HG02623 (cell line): ENCODE measurements at regions not wholly inside any gene's neighbourhood (a gene's known extent, or its start where the extent isn't known, plus 50 kb on each side); places are given as distances from the start of the nearest gene placed in this dataset.
"Not testable (repeated sequence)": the region's sequence is repeated elsewhere in the genome, so short reads cannot be mapped to it uniquely, and the experiment has no call there.

Experiments
- ATAC-seq: cut with Tn5 transposase; IDR thresholded peaks from one replicate; pipeline ENCODE4 v1.9.1; 2021; ENCODE audit warnings: moderate library complexity; ENCODE audit not compliant: unreplicated experiment

DNA sequence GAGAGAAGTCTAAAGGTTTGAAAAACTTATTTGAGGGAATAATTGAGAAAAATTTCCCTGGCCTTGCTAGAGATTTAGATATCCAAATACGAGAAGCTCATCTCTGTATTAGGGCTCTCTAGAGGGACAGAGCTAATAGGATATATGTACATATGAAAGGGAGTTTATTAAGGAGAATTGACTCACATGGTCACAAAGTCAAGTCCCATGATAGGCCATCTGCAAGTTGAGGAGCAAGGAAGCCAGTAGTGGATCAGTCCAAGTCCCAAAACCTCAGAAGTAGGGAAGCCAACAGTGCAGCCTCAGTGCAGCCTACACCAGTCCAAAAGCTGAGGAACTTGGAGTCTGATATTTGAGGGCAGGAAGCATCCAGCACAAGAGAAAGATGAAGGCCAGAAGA, 126.7 kb downstream of the PJA2 start:
- ATAC-seq, result not testable (repeated sequence)

- ATAC-seq, result no peak
Observed at GRCh38 chr5:109281136-109281690, 128.6 kb downstream of the PJA2 start.

DNA sequence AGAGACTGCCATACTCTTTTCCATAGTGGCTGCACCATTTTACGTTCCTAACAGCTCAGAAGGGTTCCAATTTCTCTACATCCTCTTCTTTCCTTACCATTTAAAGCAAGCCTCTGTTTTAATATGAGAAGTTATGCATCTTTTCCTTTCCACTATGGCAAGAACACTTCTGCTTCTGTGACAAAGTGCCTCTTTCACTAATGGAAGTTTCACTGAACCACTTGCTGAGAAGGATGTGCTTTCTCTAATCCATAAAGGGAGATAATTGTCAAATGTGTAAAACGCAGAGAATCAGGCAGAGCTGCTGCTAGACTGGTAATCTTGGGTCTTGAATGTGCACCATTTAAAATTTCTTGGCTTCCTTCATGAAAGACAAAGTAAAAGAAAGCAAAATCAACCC, 131.6 kb downstream of the PJA2 start:
- no peak for ATAC-seq

- no peak for ATAC-seq
Observed at GRCh38 chr5:109275919-109276318, 133.9 kb downstream of the PJA2 start.

- no peak for ATAC-seq
Observed at GRCh38 chr5:109273594-109273993, 136.2 kb downstream of the PJA2 start.

DNA sequence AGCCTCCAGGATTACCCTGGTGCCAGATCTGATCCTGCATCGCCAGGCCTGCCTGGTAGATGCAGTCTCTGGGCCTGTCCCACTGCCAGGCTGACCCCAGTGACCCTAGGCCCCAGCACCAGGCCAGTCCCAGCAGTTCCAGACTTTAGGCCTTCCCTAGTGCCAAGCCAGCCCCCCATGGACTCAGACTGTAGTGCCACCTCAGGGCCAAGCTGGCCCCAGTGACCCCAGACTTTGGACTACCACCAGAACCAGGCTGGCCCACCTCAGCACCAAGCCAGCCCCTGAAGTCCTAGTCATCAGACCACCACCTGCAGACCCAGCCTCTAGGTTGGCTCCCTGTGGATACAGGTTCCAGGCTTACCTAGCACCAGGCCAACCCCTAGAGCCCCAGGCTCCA, 142.5 kb downstream of the PJA2 start:
- ATAC-seq, result no peak

DNA sequence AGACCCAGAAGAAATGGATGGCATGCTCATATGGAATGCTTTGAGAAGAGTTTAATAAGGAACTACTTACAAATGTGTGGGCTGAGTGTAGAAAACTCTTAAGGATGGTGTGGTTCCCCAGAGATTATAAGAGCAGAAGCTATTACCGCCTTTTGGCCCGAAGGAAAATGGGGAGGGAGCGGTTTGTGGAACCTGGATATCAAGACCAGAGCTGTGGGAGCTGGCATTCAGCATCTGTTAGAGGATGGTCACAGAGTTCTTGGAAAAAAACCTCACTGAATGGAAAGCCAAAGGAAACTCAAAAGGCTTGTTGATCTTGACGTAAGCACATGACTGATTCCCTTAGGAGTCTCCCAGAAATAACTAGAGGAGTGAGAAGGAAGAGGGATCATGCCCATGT, 151.0 kb downstream of the PJA2 start:
- no peak for ATAC-seq

DNA sequence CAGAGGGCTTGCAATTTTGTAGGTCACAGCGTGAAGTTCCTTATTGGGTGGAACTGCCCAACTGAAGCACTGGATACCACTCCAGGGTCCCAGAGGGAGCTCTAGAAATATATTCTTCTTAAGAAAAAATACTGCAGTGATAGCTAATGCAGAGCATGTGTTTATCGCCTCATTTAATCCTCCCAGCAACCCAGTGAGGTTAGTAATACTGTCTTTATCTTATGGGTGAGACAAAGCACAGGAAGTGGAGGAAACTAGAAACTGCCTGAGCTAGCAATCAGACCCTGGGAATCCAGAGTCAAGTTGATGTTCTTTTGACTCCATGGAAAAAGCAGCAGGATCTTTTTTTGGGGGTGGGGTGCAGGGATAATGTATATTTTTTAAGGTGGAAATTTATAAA, 153.3 kb downstream of the PJA2 start:
- ATAC-seq, result no peak

- ATAC-seq, result no peak
Observed at GRCh38 chr5:109254511-109254910, 155.3 kb downstream of the PJA2 start.

GRCh38 chr5:109253262-109253661, 156.5 kb downstream of the PJA2 start:
- ATAC-seq, result no peak

DNA sequence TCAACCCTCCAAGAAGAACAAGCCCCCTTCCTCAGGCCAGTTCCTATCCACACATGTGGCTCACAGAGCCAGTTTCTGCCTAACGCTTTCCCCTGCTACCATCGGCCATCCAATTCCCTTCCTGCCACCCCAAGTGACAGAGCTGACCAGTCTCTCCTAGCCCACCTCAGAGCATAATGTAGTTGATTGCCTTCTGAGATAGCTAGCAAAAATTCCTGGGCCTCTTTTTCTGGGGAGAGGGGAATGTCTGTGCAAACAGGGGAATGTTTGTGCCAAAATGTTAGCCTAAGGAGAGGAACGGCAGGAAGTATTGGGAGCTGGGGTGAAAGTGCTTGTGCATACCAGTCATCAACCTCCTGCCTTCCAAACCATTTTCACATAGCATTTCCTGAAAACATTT, 157.0 kb downstream of the PJA2 start:
- no peak for ATAC-seq

- no peak for ATAC-seq
Observed at GRCh38 chr5:109250533-109251329, 159.0 kb downstream of the PJA2 start.

DNA sequence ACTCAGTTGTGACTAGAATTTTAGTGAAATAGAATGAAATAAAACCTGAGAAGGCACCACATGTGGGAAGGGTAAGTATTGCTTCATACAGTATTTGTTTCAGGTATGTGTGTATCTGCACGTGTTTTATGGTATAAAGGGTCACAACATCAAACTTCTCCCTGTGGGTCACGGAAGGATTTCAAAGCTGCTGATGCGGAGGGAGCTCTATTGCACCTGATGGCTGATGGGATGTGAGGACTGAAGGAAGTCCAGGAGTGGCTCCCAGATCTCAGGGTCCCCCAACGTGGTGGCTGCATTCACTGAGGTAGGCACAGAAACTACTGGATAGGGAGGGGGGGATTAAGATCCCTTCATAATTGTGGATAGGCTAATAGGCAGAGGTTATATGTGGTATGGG, 159.7 kb downstream of the PJA2 start:
- no peak for ATAC-seq

GRCh38 chr5:109249126-109249525, 160.6 kb downstream of the PJA2 start:
- ATAC-seq, result no peak

- peak; percentile 66 for ATAC-seq
Observed at GRCh38 chr5:109247986-109248385, 161.8 kb downstream of the PJA2 start.

GRCh38 chr5:109246841-109247592, 162.8 kb downstream of the PJA2 start:
- no peak for ATAC-seq
